Keratinocyte (primary cell): ENCODE measurements at regions not wholly inside any gene's neighbourhood (a gene's known extent, or its start where the extent isn't known, plus 50 kb on each side); places are given as distances from the start of the nearest gene placed in this dataset.

Experiments used
- DNase-seq: peaks from one replicate; pipeline ENCODE4 v3.0.0-alpha.2; 2011; ENCODE audit warnings: low read depth, missing footprints, low spot score
- FAIRE-seq: peaks from 2 replicates; lab custom pipeline; 2011; peaks lifted over from hg19 to GRCh38; lab: Jason Lieb, UNC
- H2AFZ ChIP-seq: 2 replicates; pipeline ENCODE4 v1.6.0; 2012; ENCODE audit warnings: low read length, control low read depth, inconsistent platforms; ENCODE audit not compliant: control insufficient read depth
- H3K27ac ChIP-seq: 2 replicates; pipeline ENCODE4 v1.5.1; 2011; ENCODE audit warnings: low read length; ENCODE audit not compliant: control insufficient read depth, insufficient read depth
- H3K27me3 ChIP-seq: 3 replicates; pipeline ENCODE4 v1.6.0; 2011; ENCODE audit warnings: low read length; ENCODE audit not compliant: control insufficient read depth, insufficient read depth; ENCODE audit errors: extremely low read depth
- H3K36me3 ChIP-seq, 2 experiments: 2 replicates in 1 of 2; 3 replicates in 1 of 2; pipeline ENCODE4 v1.5.1; 2011; ENCODE audit warnings: low read length in 2 of 2, mild to moderate bottlenecking in 1 of 2; ENCODE audit not compliant: control insufficient read depth in 2 of 2, insufficient read depth in 2 of 2; ENCODE audit errors: extremely low read depth in 1 of 2
- H3K4me1 ChIP-seq: 3 replicates; pipeline ENCODE4 v1.5.1; 2011; ENCODE audit warnings: low read length; ENCODE audit not compliant: control insufficient read depth, insufficient read depth; ENCODE audit errors: extremely low read depth
- H3K4me2 ChIP-seq: 3 replicates; pipeline ENCODE4 v1.6.0; 2011; ENCODE audit warnings: low read depth, low read length; ENCODE audit not compliant: control insufficient read depth, insufficient read depth; ENCODE audit errors: extremely low read depth
- H3K4me3 ChIP-seq, 3 experiments: fragments of 200-600 bp in 1 of 3; sonication (generic) in 1 of 3; 2 replicates in 2 of 3; 3 replicates in 1 of 3; pipeline ENCODE4 v1.5.1; 2011 to 2016; ENCODE audit warnings: low read length in 3 of 3, mild to moderate bottlenecking in 3 of 3, control low read depth in 2 of 3, inconsistent platforms in 1 of 3, low read depth in 1 of 3, mixed read lengths in 1 of 3, mixed run types in 1 of 3, moderate library complexity in 1 of 3; ENCODE audit not compliant: control insufficient read depth in 2 of 3, insufficient read depth in 2 of 3; ENCODE audit errors: extremely low read depth in 1 of 3
- H3K79me2 ChIP-seq: 2 replicates; pipeline ENCODE4 v1.6.0; 2012; ENCODE audit warnings: low read length; ENCODE audit not compliant: control insufficient read depth, insufficient read depth
- H3K9ac ChIP-seq: 3 replicates; pipeline ENCODE4 v1.6.0; 2011; ENCODE audit warnings: low read length; ENCODE audit not compliant: control insufficient read depth, insufficient read depth; ENCODE audit errors: extremely low read depth
- H3K9me1 ChIP-seq: 3 replicates; pipeline ENCODE4 v1.6.0; 2011; ENCODE audit warnings: low read length; ENCODE audit not compliant: control insufficient read depth, insufficient read depth; ENCODE audit errors: extremely low read depth
- H3K9me3 ChIP-seq: 2 replicates; pipeline ENCODE4 v1.5.1; 2012; ENCODE audit warnings: low read depth, low read length; ENCODE audit not compliant: control insufficient read depth
- H4K20me1 ChIP-seq: 3 replicates; pipeline ENCODE4 v1.6.0; 2011; ENCODE audit warnings: low read length; ENCODE audit not compliant: control insufficient read depth, insufficient read depth; ENCODE audit errors: extremely low read depth
- EZH2 ChIP-seq: IDR thresholded peaks from one replicate; pipeline ENCODE4 v1.6.1; 2012; ENCODE audit warnings: inconsistent platforms, mild to moderate bottlenecking, low read length, moderate library complexity
- dilution Hi-C: fragments of 300-500 bp; cut with MboI; formaldehyde crosslinking; loops from one replicate; pipeline ENCODE4 v1.7.0; 2020; ENCODE audit warnings: low sequenced_read_pairs; ENCODE audit not compliant: extremely low pct_ligation_motif_present
- TF ChIP-seq, protein P1 (sequence below), 3 experiments: IDR thresholded peaks in 1 of 3; conservative IDR thresholded peaks in 1 of 3; optimal IDR thresholded peaks in 1 of 3; 2 replicates in 2 of 3; 3 replicates in 1 of 3; pipeline versions ENCODE3 to v1.5.1; 2011; ENCODE audit warnings: low read length in 3 of 3, mild to moderate bottlenecking in 3 of 3, moderate library complexity in 2 of 3, control low read depth in 1 of 3, inconsistent platforms in 1 of 3; ENCODE audit not compliant: insufficient read depth in 2 of 3; ENCODE audit errors: extremely low read depth in 1 of 3

GRCh38 chr9:19732441-19732951, 56.3 kb downstream of the SLC24A2 start:
- Histone ChIP-seq H3K27me3 (no peaks in the 10 kb centered on the region), H3K36me3 (no peaks in the 10 kb centered on the region), H3K9me1 (no peaks in the 10 kb centered on the region), H3K27ac (no peak overlapping the region), H3K9ac (no peak overlapping the region), H4K20me1 (no peaks in the 10 kb centered on the region), H3K4me1 (no peaks in the 10 kb centered on the region), H3K4me3 (no peak overlapping the region), H3K4me2 (no peak overlapping the region), H3K79me2 (no peaks in the 10 kb centered on the region), H3K9me3 (no peaks in the 10 kb centered on the region), H2AFZ (no peak overlapping the region)
- DNase-seq (no peak), FAIRE-seq (no peak)
- TF ChIP-seq, protein P1, sequence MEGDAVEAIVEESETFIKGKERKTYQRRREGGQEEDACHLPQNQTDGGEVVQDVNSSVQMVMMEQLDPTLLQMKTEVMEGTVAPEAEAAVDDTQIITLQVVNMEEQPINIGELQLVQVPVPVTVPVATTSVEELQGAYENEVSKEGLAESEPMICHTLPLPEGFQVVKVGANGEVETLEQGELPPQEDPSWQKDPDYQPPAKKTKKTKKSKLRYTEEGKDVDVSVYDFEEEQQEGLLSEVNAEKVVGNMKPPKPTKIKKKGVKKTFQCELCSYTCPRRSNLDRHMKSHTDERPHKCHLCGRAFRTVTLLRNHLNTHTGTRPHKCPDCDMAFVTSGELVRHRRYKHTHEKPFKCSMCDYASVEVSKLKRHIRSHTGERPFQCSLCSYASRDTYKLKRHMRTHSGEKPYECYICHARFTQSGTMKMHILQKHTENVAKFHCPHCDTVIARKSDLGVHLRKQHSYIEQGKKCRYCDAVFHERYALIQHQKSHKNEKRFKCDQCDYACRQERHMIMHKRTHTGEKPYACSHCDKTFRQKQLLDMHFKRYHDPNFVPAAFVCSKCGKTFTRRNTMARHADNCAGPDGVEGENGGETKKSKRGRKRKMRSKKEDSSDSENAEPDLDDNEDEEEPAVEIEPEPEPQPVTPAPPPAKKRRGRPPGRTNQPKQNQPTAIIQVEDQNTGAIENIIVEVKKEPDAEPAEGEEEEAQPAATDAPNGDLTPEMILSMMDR (optimal IDR thresholded peaks at IDR 0.05 in 1 of 3, IDR thresholded peaks at IDR 0.05 in 1 of 3, conservative IDR thresholded peaks at IDR 0.05 in 1 of 3; ENCODE audit: extremely low read depth in 1 of 3, insufficient read depth in 2 of 3, low read length in 3 of 3), result no peak
- TF ChIP-seq EZH2, result no peak
- dilution Hi-C loops, result no loop called here

DNA sequence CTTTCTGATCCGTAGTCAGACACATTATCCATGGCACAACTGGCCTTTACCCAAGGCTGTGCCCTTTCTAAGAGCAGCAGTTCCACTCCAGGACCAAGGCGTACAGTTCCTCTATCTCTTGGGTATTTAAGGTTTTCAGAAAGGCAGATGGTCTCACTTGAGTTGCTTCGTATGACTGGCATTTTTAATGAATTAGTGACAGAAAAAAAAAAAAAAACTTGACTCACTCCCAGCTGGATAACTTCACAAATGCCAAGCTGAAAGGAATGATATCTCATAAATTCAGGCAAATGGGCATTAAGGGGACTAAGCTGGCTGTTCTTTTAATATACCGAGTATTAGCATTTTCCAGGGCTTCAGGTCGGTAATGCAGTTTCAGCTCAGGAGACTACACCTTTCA, 60.7 kb downstream of the SLC24A2 start:
- Histone ChIP-seq H2AFZ (no peak overlapping the region), H3K9ac (no peak overlapping the region), H3K4me3 (no peak overlapping the region), H4K20me1 (no peaks in the 10 kb centered on the region), H3K27me3 (no peaks in the 10 kb centered on the region), H3K4me1 (no peaks in the 10 kb centered on the region), H3K4me2 (no peak overlapping the region), H3K27ac (no peak overlapping the region), H3K9me3 (no peaks in the 10 kb centered on the region), H3K79me2 (no peaks in the 10 kb centered on the region), H3K9me1 (no peaks in the 10 kb centered on the region), H3K36me3 (no peaks in the 10 kb centered on the region)
- FAIRE-seq (no peak), DNase-seq (no peak)
- dilution Hi-C loops, result no loop called here
- TF ChIP-seq, protein P1 (optimal IDR thresholded peaks at IDR 0.05 in 1 of 3, IDR thresholded peaks at IDR 0.05 in 1 of 3, conservative IDR thresholded peaks at IDR 0.05 in 1 of 3; ENCODE audit: extremely low read depth in 1 of 3, insufficient read depth in 2 of 3, low read length in 3 of 3), result no peak
- TF ChIP-seq EZH2, result no peak
